Esophagus muscularis mucosa (tissue), 4 donors: ENCODE measurements at regions not wholly inside any gene's neighbourhood (a gene's known extent, or its start where the extent isn't known, plus 50 kb on each side); places are given as distances from the start of the nearest gene placed in this dataset.

Source experiments
- DNase-seq: peaks from one replicate; pipeline ENCODE4 v3.0.0-alpha.2; 2017; ENCODE audit errors: extremely low spot score
- H3K27ac ChIP-seq, 4 donors: fragments of 200-600 bp; sonication (generic); replicated peaks in 1 of 4; 1 replicate in 3 of 4; 2 replicates in 1 of 4; pipeline ENCODE4 v1.5.1; 2016 to 2019; ENCODE audit warnings: mild to moderate bottlenecking in 1 of 4
- H3K27me3 ChIP-seq, 4 donors: fragments of 200-600 bp; sonication (generic); one replicate each; pipeline versions ENCODE4 v1.5.1 to v1.6.0; 2016 to 2019
- H3K36me3 ChIP-seq, 4 donors: fragments of 200-600 bp; sonication (generic); one replicate each; pipeline ENCODE4 v1.5.1; 2016 to 2019
- H3K4me1 ChIP-seq, 4 donors: fragments of 200-600 bp; sonication (generic); one replicate each; pipeline ENCODE4 v1.5.1; 2016 to 2019
- H3K4me3 ChIP-seq, 4 donors: fragments of 200-600 bp; sonication (generic); 1 replicate in 2 of 4; 2 replicates in 2 of 4; pipeline ENCODE4 v1.5.1; 2016 to 2019; ENCODE audit warnings: mild to moderate bottlenecking in 4 of 4, moderate library complexity in 1 of 4
- H3K9me3 ChIP-seq, 4 donors: fragments of 200-600 bp; sonication (generic); 1 replicate in 3 of 4; 2 replicates in 1 of 4; pipeline ENCODE4 v1.5.1; 2016 to 2019
- EP300 ChIP-seq: sonication (generic); formaldehyde crosslinking; IDR thresholded peaks from one replicate; pipeline ENCODE4 v1.6.1; 2017; ENCODE audit warnings: antibody characterized with exemption
- POLR2A ChIP-seq: fragments of 450-650 bp; IDR thresholded peaks from one replicate; pipeline ENCODE4 v1.6.1; 2017; ENCODE audit warnings: antibody characterized with exemption, moderate library complexity, mild to moderate bottlenecking, low read depth
- POLR2AphosphoS5 ChIP-seq, 2 donors: sonication (generic); formaldehyde crosslinking; IDR thresholded peaks; one replicate each; pipeline ENCODE4 v1.6.1; 2017; ENCODE audit warnings: antibody characterized with exemption in 2 of 2
- WGBS: methylation state at CpG from one replicate; pipeline ENCODE4 v1.1.5; 2018; 5-methylcytosine and 5-hydroxymethylcytosine counted together
- intact Hi-C: fragments of 100-400 bp; cut with DNase I; formaldehyde crosslinking; loops from one replicate; pipeline ENCODE4 v1.15.1; 2023
- TF ChIP-seq, protein P1 (sequence below), 3 experiments: fragments of 200-600 bp in 2 of 3; fragments of 450-650 bp in 1 of 3; sonication (generic) in 2 of 3; IDR thresholded peaks; one replicate each; pipeline ENCODE4 v1.5.1; 2017 to 2019; ENCODE audit warnings: antibody characterized with exemption in 3 of 3, mild to moderate bottlenecking in 2 of 3, moderate library complexity in 1 of 3

DNA sequence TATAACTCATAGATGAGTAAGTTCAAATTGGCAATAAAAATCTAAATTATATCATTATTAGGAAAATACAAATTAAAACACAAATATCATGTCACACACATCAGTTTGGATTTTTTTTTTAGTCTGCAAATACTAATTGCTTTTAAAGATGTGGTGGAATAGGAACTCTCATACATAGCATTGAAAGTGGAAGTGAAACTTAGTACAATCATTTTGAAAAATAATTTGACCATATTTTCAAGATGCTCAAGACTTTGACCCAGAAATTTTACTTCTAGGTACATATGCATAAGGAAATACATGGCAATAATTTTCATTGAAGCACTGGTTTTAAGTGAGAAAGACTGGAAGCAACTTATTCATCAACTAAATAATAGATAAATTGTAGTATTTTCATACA is 147.5 kb upstream of the SMIM31 start:
- peaks cover 0 to 14% (median 6%) of the 10 kb centered on the region in 4 donors for H3K9me3 ChIP-seq
- no peak for DNase-seq
- no peak overlapping the region for H3K4me3 ChIP-seq
- no peaks in the 10 kb centered on the region for H3K36me3 ChIP-seq
- no peak overlapping the region for H3K27ac ChIP-seq
- no peaks in the 10 kb centered on the region for H3K4me1 ChIP-seq
- TF ChIP-seq POLR2A (no peak), POLR2AphosphoS5 (IDR thresholded peaks at IDR 0.05) (no peak), EP300 (no peak)
- TF ChIP-seq, protein P1, sequence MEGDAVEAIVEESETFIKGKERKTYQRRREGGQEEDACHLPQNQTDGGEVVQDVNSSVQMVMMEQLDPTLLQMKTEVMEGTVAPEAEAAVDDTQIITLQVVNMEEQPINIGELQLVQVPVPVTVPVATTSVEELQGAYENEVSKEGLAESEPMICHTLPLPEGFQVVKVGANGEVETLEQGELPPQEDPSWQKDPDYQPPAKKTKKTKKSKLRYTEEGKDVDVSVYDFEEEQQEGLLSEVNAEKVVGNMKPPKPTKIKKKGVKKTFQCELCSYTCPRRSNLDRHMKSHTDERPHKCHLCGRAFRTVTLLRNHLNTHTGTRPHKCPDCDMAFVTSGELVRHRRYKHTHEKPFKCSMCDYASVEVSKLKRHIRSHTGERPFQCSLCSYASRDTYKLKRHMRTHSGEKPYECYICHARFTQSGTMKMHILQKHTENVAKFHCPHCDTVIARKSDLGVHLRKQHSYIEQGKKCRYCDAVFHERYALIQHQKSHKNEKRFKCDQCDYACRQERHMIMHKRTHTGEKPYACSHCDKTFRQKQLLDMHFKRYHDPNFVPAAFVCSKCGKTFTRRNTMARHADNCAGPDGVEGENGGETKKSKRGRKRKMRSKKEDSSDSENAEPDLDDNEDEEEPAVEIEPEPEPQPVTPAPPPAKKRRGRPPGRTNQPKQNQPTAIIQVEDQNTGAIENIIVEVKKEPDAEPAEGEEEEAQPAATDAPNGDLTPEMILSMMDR (IDR thresholded peaks at IDR 0.05), result no peak
- H3K27me3 ChIP-seq, result no peaks in the 10 kb centered on the region
- intact Hi-C loops, result no loop called here

DNA sequence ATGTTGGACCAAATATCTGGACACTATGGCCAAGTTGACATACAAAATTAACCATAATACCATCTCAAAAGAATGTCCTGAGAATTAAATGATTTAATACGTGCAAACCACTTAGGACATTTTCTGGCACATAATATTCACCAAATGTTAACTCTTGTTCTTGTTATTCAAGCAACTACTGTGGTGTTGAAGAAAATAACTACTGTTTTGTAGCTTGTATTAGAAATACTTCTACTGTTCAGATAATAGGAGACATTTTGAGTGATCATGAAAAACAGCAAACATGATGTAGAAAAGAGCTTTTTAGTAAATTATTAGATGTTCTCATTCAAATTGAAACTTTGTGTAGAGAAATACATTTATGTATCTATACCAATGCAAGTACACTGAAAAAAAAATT is 140.7 kb upstream of the SMIM31 start:
- Histone ChIP-seq H3K36me3 (no peaks in the 10 kb centered on the region), H3K27me3 (no peaks in the 10 kb centered on the region), H3K27ac (no peak overlapping the region), H3K9me3 (no peaks in the 10 kb centered on the region), H3K4me1 (no peaks in the 10 kb centered on the region), H3K4me3 (no peak overlapping the region)
- intact Hi-C loops, result no loop called here
- TF ChIP-seq, protein P1 (IDR thresholded peaks at IDR 0.05), result no peak
- TF ChIP-seq POLR2A (no peak), POLR2AphosphoS5 (IDR thresholded peaks at IDR 0.05) (no peak), EP300 (no peak)
- 64% methylated on average over 1 of the region's 1 CpG for WGBS
- no peak for DNase-seq

DNA sequence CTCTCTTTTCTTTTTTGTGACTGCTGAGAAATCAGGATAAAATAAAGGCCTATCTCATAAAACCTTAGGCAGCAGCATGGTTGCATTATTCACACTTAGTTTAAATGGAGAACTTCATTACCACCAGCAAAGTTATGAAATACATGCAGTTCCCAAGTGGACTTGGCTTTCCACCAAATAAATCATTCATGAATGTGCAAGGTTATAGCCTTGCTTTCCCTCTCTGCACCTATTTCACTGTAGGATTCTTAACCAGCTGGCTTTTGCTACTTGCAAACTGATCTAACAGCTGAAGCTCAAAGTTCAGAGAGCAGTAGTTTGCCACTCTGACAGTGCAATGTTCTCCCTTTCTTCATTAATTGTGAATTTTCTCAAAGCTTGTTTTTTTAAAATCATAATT is 140.1 kb upstream of the SMIM31 start:
- H3K4me3 ChIP-seq, result no peak overlapping the region
- no peaks in the 10 kb centered on the region for H3K4me1 ChIP-seq
- intact Hi-C loops, result no loop called here
- TF ChIP-seq EP300 (no peak), POLR2AphosphoS5 (IDR thresholded peaks at IDR 0.05) (no peak), POLR2A (no peak)
- TF ChIP-seq, protein P1 (IDR thresholded peaks at IDR 0.05), result no peak
- no peak for DNase-seq
- no peaks in the 10 kb centered on the region for H3K36me3 ChIP-seq
- H3K27ac ChIP-seq, result no peak overlapping the region
- H3K27me3 ChIP-seq, result no peaks in the 10 kb centered on the region
- H3K9me3 ChIP-seq, result no peaks in the 10 kb centered on the region

DNA sequence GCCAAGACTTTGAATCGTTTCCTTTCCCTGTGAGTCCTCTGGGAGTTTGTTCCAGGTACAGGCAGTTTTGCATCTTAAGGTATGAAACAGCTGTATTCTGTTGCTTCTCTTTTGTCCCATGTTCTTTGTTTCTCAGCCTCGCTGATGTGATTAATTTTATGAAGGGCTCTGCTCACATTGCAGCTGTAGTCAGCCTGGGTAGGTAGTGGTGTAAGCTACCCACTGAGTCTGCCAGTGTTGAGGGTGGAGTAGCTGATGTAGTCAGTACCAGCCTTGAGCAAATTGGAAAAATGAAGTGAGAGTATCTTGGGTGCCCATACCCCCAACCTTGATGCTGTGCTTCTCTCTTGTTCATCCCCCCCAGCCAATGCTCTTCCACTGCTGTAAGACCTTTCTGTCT is 139.6 kb upstream of the SMIM31 start:
- H3K4me3 ChIP-seq, result no peak overlapping the region
- no peaks in the 10 kb centered on the region for H3K36me3 ChIP-seq
- WGBS, result 50% methylated on average over 2 of the region's 2 CpGs
- intact Hi-C loops, result no loop called here
- TF ChIP-seq EP300, result no peak
- no peak for TF ChIP-seq POLR2AphosphoS5 (IDR thresholded peaks at IDR 0.05)
- no peak for TF ChIP-seq POLR2A
- TF ChIP-seq, protein P1 (IDR thresholded peaks at IDR 0.05), result no peak
- H3K9me3 ChIP-seq, result no peaks in the 10 kb centered on the region
- no peaks in the 10 kb centered on the region for H3K4me1 ChIP-seq
- H3K27me3 ChIP-seq, result no peaks in the 10 kb centered on the region
- no peak overlapping the region for H3K27ac ChIP-seq
- DNase-seq, result no peak

DNA sequence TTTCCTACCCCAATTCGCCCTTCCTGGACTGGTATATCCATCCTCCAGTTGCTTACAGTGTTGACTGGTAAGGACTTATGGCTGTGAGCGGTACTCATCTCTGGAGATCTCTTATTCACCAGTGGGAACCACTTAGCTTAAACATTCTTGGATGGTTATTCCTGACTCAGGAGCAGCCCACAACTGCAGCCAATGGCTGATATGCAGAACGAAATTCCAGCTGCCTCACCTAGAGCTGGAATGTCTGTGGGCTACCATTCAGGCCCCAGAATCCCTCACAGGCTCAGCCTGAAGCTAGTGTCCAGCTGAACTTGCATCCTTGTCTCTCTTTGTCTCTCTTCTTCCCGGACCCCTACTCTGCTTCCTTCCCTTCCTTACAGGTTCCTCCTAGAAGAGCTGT is 138.9 kb upstream of the SMIM31 start:
- H3K9me3 ChIP-seq, result no peaks in the 10 kb centered on the region
- H3K36me3 ChIP-seq, result no peaks in the 10 kb centered on the region
- no peaks in the 10 kb centered on the region for H3K27me3 ChIP-seq
- H3K4me3 ChIP-seq, result no peak overlapping the region
- WGBS, result 74% methylated on average over 4 of the region's 4 CpGs
- no peak for DNase-seq
- H3K4me1 ChIP-seq, result no peaks in the 10 kb centered on the region
- intact Hi-C loops, result no loop called here
- no peak for TF ChIP-seq POLR2AphosphoS5 (IDR thresholded peaks at IDR 0.05)
- no peak for TF ChIP-seq POLR2A
- TF ChIP-seq EP300, result no peak
- TF ChIP-seq, protein P1 (IDR thresholded peaks at IDR 0.05), result no peak
- H3K27ac ChIP-seq, result no peak overlapping the region
